ENCODE measurements at regions not wholly inside any gene's neighbourhood (a gene's known extent, or its start where the extent isn't known, plus 50 kb on each side); places are given as distances from the start of the nearest gene placed in this dataset.
"Not testable (repeated sequence)": the region's sequence is repeated elsewhere in the genome, so short reads cannot be mapped to it uniquely, and the experiment has no call there.

GRCh38 chr15:75782926-75783325 is 60.3 kb upstream of the UBE2Q2 start:
- Mint-ChIP-seq H3K4me1 (no peaks in the 10 kb centered on the region), H3K4me3 (no peak overlapping the region), H3K27me3 (ENCODE audit: low read depth) (peaks cover 62% of the 10 kb centered on the region), H3K27ac (no peak overlapping the region), H3K36me3 (ENCODE audit: low read depth) (no peaks in the 10 kb centered on the region), H3K9me3 (no peaks in the 10 kb centered on the region)
- TF ChIP-seq CTCF (IDR thresholded peaks at IDR 0.05; ENCODE audit: unreplicated experiment in 3 of 3), result no peak

GRCh38 chr15:75780995-75781394 is 62.3 kb upstream of the UBE2Q2 start:
- peaks cover 58% of the 10 kb centered on the region for H3K27me3 Mint-ChIP-seq (ENCODE audit: low read depth)
- not testable (repeated sequence) for H3K4me1 Mint-ChIP-seq; H3K27ac Mint-ChIP-seq; H3K9me3 Mint-ChIP-seq; H3K36me3 Mint-ChIP-seq (ENCODE audit: low read depth); H3K4me3 Mint-ChIP-seq

- Mint-ChIP-seq H3K27me3 (ENCODE audit: low read depth) (peaks cover 45% of the 10 kb centered on the region), H3K4me3 (no peak overlapping the region), H3K36me3 (ENCODE audit: low read depth) (no peaks in the 10 kb centered on the region), H3K9me3 (no peaks in the 10 kb centered on the region), H3K4me1 (no peaks in the 10 kb centered on the region), H3K27ac (no peak overlapping the region)
- no peak for TF ChIP-seq CTCF (IDR thresholded peaks at IDR 0.05; ENCODE audit: unreplicated experiment in 3 of 3)
Observed at GRCh38 chr15:75779504-75779903, 63.7 kb upstream of the UBE2Q2 start.

- H3K4me1 Mint-ChIP-seq; H3K4me3 Mint-ChIP-seq; H3K27ac Mint-ChIP-seq; H3K9me3 Mint-ChIP-seq; H3K36me3 Mint-ChIP-seq (ENCODE audit: low read depth): not testable (repeated sequence)
- H3K27me3 Mint-ChIP-seq (ENCODE audit: low read depth), result peaks cover 27% of the 10 kb centered on the region
Observed at GRCh38 chr15:75776871-75777610, 64.4 kb upstream of the CSPG4 start.

GRCh38 chr15:75776065-75776423 is 63.4 kb upstream of the CSPG4 start:
- Mint-ChIP-seq H3K27me3 (ENCODE audit: low read depth) (peaks cover 24% of the 10 kb centered on the region), H3K9me3 (no peaks in the 10 kb centered on the region), H3K27ac (no peak overlapping the region), H3K4me1 (no peaks in the 10 kb centered on the region), H3K4me3 (no peak overlapping the region), H3K36me3 (ENCODE audit: low read depth) (no peaks in the 10 kb centered on the region)
- no peak for TF ChIP-seq CTCF (IDR thresholded peaks at IDR 0.05; ENCODE audit: unreplicated experiment in 3 of 3)

- Mint-ChIP-seq H3K4me1 (no peaks in the 10 kb centered on the region), H3K27ac (no peak overlapping the region), H3K27me3 (ENCODE audit: low read depth) (peaks cover 24% of the 10 kb centered on the region), H3K36me3 (ENCODE audit: low read depth) (no peaks in the 10 kb centered on the region), H3K9me3 (no peaks in the 10 kb centered on the region), H3K4me3 (no peak overlapping the region)
- no peak for TF ChIP-seq CTCF (IDR thresholded peaks at IDR 0.05; ENCODE audit: unreplicated experiment in 3 of 3)
Observed at GRCh38 chr15:75775296-75776064, 62.8 kb upstream of the CSPG4 start.

GRCh38 chr15:75773974-75774373 is 61.3 kb upstream of the CSPG4 start:
- H3K4me3 Mint-ChIP-seq; H3K36me3 Mint-ChIP-seq (ENCODE audit: low read depth); H3K27ac Mint-ChIP-seq; H3K9me3 Mint-ChIP-seq; H3K4me1 Mint-ChIP-seq: not testable (repeated sequence)
- H3K27me3 Mint-ChIP-seq (ENCODE audit: low read depth), result peaks cover 11% of the 10 kb centered on the region

- not testable (repeated sequence) for H3K9me3 Mint-ChIP-seq; H3K4me1 Mint-ChIP-seq; H3K36me3 Mint-ChIP-seq (ENCODE audit: low read depth); H3K4me3 Mint-ChIP-seq; H3K27me3 Mint-ChIP-seq (ENCODE audit: low read depth)
- peak overlapping the region; percentile 18 to 66 (median 55) for H3K27ac Mint-ChIP-seq
Observed at GRCh38 chr15:75771054-75771453, 58.4 kb upstream of the CSPG4 start.

Measured in nephron (organoid).